IPS-NIHi11 (cell line): ENCODE measurements at regions not wholly inside any gene's neighbourhood (a gene's known extent, or its start where the extent isn't known, plus 50 kb on each side); places are given as distances from the start of the nearest gene placed in this dataset.
"Not testable (repeated sequence)": the region's sequence is repeated elsewhere in the genome, so short reads cannot be mapped to it uniquely, and the experiment has no call there.

Source experiments
- DNase-seq: peaks from one replicate; pipeline ENCODE4 v3.0.0; 2012; ENCODE audit warnings: mixed read lengths, low spot score

DNA sequence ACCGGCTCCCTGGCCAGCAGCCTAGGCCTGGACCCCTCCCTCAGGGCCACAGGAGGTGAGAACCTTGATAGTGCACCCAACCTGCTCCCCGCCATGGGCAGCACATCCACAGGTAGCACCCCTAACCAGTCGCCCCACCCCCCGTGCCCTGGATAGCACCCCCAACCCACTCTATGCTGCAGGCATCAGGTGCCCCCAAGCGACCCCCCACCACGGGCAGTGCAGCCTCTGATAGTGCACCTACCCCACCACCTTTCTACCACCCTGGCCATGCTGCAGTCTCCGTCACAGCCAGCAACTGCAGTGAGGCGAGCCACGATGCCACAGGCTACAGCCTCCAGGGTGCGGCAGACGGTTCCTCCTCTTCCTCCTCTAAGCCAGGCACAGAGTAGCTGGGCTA lies 55.6 kb downstream of the SOWAHC start:
- no peak for DNase-seq

DNA sequence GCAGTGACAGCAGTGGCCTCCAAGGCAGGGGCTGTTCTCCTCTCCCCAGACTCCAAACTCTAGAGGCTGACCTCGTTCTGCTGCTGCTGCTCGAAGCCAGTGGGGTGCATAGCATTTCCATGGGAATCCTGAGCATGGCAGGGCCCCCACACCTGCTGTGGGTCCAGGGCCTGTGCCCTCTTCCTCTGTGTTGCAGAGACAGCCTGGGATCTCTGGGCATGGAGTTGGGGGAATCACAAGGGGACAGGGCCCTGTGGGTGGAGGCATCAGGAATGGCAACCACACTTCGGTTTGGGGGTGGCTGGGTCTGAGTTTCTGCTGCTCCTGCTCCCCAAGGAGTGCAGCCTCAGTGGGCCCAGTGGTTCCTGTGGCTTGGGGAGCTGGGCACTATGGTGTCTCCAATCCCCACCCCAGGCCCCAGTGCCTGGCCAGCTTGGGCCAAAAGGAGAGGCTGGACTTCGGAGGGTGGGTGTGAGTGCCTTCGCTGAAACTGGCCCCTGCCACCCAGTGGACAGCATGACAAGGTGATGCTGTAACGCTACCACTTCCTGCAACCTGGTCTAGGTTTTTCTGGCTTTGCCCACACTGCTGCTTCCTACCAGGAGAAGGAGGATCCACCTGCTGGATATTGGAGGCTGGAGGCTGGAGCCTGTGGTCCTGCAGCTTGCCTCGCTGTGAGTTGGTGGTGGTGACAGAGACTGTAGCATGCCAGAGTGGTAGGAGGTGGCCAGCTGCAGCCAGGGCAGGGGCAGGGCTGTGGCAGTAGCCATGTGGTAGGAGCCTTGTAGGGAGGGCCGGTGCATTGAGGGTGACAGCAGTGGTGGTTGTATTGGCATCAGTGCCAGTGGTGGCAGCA lies 56.6 kb downstream of the SOWAHC start:
- DNase-seq = no peak

GRCh38 chr2:109674894-109675534 lies 60.9 kb downstream of the SOWAHC start:
- DNase-seq = no peak

DNA sequence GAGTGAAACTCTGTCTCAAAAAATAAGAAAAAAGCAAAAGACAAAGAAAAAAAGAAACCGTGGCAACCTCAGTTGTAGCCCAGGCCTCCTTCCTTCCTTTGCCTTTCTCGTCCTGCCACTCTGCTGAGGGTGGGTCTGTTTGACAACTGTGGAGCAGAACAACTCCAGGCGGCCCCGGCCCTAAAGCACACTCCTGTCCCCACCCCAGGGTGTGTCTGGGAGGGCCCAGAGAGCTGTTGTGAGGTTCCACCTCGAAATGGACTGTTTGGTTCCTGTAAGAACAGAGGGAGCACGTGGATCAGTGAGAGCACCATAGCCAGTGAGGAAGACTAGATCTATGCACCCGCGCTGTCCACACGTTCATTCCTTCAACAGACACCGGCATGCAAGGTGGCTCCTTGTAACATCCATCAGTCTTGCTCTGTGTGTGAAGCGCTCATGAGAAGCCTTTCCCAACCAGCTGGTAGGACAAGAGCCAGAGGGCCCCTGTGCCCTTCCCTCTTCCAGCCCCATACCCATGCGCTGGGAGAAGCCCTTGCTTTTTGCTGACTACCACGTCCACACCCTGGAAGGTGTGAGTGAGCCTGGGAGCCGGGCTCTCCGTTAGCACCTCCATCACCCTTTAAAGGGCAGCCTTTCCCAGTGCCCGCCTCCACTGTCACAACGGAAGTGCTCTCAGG lies 61.6 kb downstream of the SOWAHC start:
- DNase-seq = no peak

DNA sequence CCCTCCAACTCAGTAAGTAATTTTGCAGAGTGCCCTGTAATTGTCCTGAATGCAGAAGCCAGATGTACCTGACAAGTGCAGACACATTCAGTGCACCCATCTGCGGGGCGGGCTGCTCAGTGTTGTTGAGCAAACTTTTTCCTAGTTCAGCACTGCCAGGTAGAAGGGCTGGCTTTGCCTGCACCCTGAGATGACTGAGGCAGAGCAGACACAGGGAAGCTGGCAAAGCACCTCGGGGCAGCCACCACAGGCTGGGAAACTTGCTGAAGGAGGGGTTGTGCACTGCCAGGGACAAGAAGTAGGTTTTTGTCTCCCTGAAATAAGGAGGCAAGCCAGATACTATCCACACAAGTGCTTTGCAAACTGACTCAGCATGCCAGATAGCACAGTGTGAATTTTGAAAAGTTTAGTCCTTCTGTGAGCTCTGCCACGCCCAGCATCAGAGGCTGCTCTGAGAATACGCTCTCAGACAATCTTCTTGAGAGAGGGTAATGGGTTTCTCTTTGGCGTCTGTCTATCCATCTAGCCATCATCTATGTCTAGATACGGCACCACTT lies 62.3 kb downstream of the SOWAHC start:
- no peak for DNase-seq

DNA sequence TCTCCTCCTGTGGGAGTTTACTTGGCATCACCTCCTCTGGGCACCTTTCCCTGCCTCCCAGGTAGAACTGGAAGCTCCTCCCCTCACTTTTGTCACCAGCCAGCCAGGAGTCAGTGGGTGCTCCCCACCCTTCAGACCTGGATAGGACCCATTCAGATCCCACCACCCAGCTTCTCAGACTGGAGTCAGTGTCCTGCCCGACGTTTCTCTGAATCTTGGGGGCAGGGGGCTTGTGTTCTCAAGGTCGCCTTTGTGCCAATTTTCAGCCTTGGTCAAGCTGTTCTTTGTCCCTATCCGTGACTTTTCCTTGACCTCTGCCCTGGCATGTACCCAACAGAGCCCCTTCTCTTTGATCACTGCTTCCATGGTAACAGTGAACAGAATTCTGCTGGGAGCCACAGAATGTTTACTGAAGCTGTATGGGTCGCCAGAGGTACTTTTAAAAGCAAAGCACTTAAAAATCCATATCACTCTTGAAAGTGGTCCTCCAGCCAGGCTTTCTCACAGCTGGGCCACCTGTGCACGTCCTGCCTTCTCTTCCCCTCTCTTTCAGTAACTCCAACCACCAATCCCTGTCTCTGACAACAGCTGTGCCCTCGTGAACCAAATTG lies 63.1 kb downstream of the SOWAHC start:
- not testable (repeated sequence) for DNase-seq

- DNase-seq = no peak
Measured at GRCh38 chr2:109677835-109678580, 63.8 kb downstream of the SOWAHC start.

DNA sequence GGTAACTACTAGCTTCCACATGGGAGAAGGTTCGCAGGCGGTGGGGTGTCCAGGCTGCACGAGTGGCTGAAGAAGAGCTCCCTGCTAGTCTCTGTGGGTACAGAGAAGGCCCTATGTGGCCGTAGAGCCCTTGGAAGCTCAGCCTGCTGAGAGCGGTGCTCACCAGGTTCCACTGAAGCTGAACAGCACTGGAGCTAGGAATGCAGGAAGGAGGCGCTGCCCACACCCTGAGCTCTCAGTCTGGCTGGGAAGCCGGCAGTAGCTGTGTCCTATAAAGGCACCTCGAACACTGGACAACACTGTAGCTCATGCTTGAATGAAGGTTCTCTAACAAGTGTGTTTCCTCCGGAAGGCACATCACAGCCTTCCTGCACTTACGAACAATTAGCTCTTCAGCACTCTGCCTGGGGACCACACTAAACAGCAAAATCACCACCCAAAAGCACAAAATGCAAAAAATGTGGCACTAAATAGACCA lies 64.6 kb downstream of the SOWAHC start:
- DNase-seq = not testable (repeated sequence)

- DNase-seq = no peak
Measured at GRCh38 chr2:109679225-109679624, 65.1 kb downstream of the SOWAHC start.

- DNase-seq = no peak
Measured at GRCh38 chr2:109679626-109680025, 65.5 kb downstream of the SOWAHC start.

DNA sequence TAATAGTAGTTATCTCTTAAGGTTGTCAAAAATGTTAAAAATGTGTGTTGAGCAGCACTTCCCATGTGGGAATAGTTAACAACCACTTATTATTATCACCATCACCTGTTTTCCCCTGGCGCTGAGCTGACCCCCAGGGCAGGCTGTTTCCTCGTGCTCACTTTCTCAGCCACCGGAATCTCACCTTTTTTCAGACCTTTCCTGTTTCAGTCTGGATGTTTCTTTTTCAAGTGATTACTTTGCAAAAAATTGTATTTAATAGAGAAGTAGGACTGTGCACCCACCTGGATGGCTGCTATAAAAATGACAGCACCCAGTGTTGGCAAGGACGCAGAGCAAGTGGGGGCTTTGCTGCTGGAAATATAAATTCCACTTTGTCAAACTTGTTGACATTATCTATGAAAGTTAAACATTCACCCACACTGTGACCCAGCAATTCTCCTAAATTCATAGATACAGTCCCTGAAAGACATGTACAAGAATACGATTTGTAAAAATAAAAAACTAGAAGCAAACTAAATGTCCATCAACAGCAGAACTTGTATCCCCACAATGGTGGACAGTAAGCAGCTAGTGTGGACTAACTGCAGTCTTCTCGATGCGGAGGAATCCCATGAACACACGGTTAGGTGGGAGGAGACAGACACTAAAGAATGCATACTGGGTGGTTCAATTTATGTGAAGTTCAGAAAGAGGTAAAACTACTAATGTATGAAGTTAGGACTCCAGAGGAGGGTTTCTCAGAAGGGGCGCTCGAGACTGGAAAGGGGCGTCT lies 66.5 kb downstream of the SOWAHC start:
- no peak for DNase-seq

GRCh38 chr2:109681633-109682380 lies 67.6 kb downstream of the SOWAHC start:
- no peak for DNase-seq

GRCh38 chr2:109683452-109683851 lies 69.3 kb downstream of the SOWAHC start:
- DNase-seq = no peak

DNA sequence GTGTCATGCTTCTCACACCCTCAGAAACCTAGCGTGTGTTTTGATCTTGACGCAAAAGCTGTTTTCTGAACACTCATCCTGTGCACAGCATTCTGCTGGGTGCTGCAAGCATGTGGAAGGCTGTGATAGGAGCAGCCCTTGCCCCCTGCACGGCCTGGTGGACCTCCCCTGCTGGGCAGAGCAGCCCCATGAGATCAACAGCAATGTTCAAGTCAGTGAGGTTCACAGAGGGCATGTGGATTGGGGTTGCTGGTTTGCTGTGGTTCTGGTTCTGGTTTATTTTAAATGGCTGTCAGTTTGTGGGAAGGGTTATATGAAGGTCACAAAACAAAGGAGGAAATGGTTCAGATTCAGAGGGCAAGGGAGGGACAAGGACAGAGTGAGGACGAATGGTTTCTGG lies 71.3 kb downstream of the SOWAHC start:
- no peak for DNase-seq

GRCh38 chr2:109686921-109687320 lies 72.8 kb downstream of the SOWAHC start:
- no peak for DNase-seq

DNA sequence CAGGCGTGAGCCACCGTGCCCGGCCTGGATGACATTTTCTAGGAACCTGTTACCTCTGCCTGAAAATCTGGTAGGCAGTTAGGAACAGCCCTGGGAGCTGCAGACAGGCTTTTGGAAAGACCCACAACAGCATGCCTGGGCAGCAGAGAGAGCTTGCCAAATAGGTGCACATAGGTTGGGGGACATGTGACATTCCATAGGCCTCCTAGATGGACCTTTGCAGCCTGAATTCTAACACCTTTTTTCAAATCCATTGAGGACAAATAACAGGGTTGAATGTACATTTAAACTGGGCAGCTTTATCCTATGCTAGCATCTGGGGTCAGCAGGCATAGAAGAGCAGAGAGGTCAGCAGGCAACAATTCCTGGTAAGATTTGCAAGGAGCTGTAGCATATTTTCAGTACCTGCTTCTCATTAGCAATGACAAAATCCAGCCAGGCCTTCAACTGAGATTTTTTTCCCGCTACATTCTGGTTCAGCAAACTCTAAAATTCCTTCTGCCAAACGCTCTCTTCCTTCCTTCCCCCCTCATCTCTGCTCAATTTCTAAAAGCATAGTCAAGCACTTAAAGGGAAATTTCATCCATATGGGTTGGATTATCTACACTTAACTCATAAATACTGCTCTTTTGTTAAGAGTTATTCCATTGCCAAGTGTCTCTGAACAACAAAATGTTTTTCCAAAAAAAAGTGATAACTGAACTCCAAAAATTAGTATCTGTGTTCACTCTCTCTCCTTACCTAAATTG lies 75.2 kb downstream of the SOWAHC start:
- DNase-seq = no peak

GRCh38 chr2:109689973-109690372 lies 75.8 kb downstream of the SOWAHC start:
- DNase-seq = no peak

DNA sequence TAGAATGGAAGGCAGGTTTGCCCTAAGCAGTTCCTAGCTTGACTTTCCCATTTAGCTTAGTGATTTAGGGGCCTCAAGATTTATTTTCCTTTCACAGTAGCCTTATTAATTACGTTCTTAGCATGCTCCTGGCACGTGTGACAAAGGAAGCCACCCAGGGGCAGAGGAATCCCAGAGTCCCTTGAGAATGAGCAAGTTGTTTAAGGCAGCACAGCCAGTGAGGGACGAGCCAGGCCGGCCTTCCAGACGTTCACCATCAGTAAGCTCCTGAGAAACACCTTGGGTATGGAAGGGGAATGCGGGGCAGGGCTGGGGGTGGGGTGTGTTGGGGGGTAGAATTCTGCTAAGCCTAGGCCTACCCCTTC lies 76.3 kb downstream of the SOWAHC start:
- no peak for DNase-seq
